Caco-2 (cell line): ENCODE measurements at regions not wholly inside any gene's neighbourhood (a gene's known extent, or its start where the extent isn't known, plus 50 kb on each side); places are given as distances from the start of the nearest gene placed in this dataset.

ENCODE experiments used
- BruUV-seq: library from RNA; stranded (reverse); fragments of 400-500 nt; replicated peaks from 2 replicates; lab custom pipeline; 2021; lab: Mats Ljungman, UMichigan
- CTCF ChIA-PET: fragments of 300-600 bp; sonication (Branson Sonifier 250); formaldehyde crosslinking; loops from one replicate; lab custom pipeline; 2022; ENCODE audit warnings: antibody characterized with exemption; lab: Charles Lee
- POLR2A ChIA-PET: fragments of 300-600 bp; sonication (Branson Sonifier 250); formaldehyde crosslinking; loops from one replicate; lab custom pipeline; 2022; ENCODE audit warnings: antibody characterized with exemption; lab: Charles Lee
- DNase-seq, 2 experiments: peaks; one replicate each; pipeline versions ENCODE4 v3.0.0 to v3.0.0-alpha.2; 2020 to 2022
- H3K27me3 ChIP-seq: replicated peaks from 2 replicates; pipeline ENCODE4 v1.6.0; 2011; ENCODE audit warnings: low read length; ENCODE audit not compliant: control insufficient read depth, insufficient read depth
- H3K36me3 ChIP-seq: 2 replicates; pipeline ENCODE4 v1.5.1; 2011; ENCODE audit warnings: low read length; ENCODE audit not compliant: control insufficient read depth, insufficient read depth
- H3K4me1 ChIP-seq: fragments of 250-450 bp; sonication (Bioruptor Pico); 2 replicates; pipeline ENCODE4 v1.5.1; 2020; ENCODE audit warnings: mild to moderate bottlenecking
- H3K4me3 ChIP-seq: 2 replicates; pipeline ENCODE4 v1.5.1; 2011; ENCODE audit warnings: low read depth, mild to moderate bottlenecking, control low read depth, low read length
- H3K9me3 ChIP-seq: fragments of 250-450 bp; sonication (Bioruptor Pico); 2 replicates; pipeline ENCODE4 v1.5.1; 2020; ENCODE audit warnings: mild to moderate bottlenecking, moderate library complexity
- H3K27ac Mint-ChIP-seq: one replicate; pipeline ENCODE4 v1.8.0; 2022; ENCODE audit warnings: mixed read lengths; ENCODE audit not compliant: unreplicated experiment
- H3K27me3 Mint-ChIP-seq: one replicate; pipeline ENCODE4 v1.8.0; 2022; ENCODE audit warnings: mixed read lengths; ENCODE audit not compliant: insufficient read depth, unreplicated experiment
- H3K36me3 Mint-ChIP-seq: one replicate; pipeline ENCODE4 v1.8.0; 2022; ENCODE audit warnings: mild to moderate bottlenecking, mixed read lengths; ENCODE audit not compliant: insufficient read depth, unreplicated experiment
- H3K4me1 Mint-ChIP-seq: one replicate; pipeline ENCODE4 v1.8.0; 2022; ENCODE audit warnings: low read depth, mixed read lengths; ENCODE audit not compliant: unreplicated experiment
- H3K4me3 Mint-ChIP-seq: one replicate; pipeline ENCODE4 v1.8.0; 2022; ENCODE audit warnings: mild to moderate bottlenecking, moderate library complexity, mixed read lengths; ENCODE audit not compliant: unreplicated experiment
- H3K9me3 Mint-ChIP-seq: one replicate; pipeline ENCODE4 v1.8.0; 2022; ENCODE audit warnings: mixed read lengths; ENCODE audit not compliant: unreplicated experiment
- intact Hi-C: fragments of 100-400 bp; cut with micrococcal nuclease; formaldehyde crosslinking; loops from one replicate; pipeline ENCODE4 v1.10.0; 2022; ENCODE audit not compliant: unreplicated experiment
- TF ChIP-seq, protein P1 (sequence below), 2 experiments: fragments of 200-600 bp in 1 of 2; IDR thresholded peaks; 1 replicate in 1 of 2; 2 replicates in 1 of 2; pipeline versions ENCODE4 v1.5.1 to v1.8.0; 2011 to 2022; ENCODE audit warnings: antibody characterized with exemption in 1 of 2, control low read depth in 1 of 2, inconsistent platforms in 1 of 2, low read depth in 1 of 2, low read length in 1 of 2, mild to moderate bottlenecking in 1 of 2, moderate library complexity in 1 of 2; ENCODE audit not compliant: insufficient read depth in 1 of 2, severe bottlenecking in 1 of 2, unreplicated experiment in 1 of 2

DNA sequence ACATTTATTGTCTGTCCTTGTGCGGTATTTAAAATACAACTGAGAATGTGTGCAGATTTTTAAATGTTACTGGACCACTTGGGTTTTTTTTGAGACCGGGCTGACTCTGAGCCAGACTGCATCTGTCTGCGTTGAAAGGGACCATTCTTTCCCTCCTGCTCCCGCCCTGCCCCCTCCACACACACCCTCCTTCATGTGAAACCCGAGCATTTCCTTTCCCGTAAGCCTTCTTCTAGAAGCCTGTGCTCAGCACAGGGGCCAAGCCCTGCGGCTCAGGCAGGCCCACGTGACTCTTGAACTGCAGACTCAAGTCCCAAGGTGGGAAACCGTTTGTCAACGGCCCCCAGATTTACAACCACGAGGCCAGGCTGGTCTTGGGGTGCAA, 82.7 kb upstream of the FOXC1 start:
- no peaks in the 10 kb centered on the region for H3K9me3 ChIP-seq
- H3K4me3 ChIP-seq: no peak overlapping the region
- H3K27me3 Mint-ChIP-seq: peaks cover 7% of the 10 kb centered on the region
- no peaks in the 10 kb centered on the region for H3K4me1 ChIP-seq
- H3K27me3 ChIP-seq: no peaks in the 10 kb centered on the region
- H3K9me3 Mint-ChIP-seq: no peaks in the 10 kb centered on the region
- intact Hi-C loops: no loop called here
- BruUV-seq: no TSS peak
- H3K4me3 Mint-ChIP-seq: no peak overlapping the region
- TF ChIP-seq, protein P1, sequence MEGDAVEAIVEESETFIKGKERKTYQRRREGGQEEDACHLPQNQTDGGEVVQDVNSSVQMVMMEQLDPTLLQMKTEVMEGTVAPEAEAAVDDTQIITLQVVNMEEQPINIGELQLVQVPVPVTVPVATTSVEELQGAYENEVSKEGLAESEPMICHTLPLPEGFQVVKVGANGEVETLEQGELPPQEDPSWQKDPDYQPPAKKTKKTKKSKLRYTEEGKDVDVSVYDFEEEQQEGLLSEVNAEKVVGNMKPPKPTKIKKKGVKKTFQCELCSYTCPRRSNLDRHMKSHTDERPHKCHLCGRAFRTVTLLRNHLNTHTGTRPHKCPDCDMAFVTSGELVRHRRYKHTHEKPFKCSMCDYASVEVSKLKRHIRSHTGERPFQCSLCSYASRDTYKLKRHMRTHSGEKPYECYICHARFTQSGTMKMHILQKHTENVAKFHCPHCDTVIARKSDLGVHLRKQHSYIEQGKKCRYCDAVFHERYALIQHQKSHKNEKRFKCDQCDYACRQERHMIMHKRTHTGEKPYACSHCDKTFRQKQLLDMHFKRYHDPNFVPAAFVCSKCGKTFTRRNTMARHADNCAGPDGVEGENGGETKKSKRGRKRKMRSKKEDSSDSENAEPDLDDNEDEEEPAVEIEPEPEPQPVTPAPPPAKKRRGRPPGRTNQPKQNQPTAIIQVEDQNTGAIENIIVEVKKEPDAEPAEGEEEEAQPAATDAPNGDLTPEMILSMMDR (IDR thresholded peaks at IDR 0.05; ENCODE audit: insufficient read depth in 1 of 2, low read depth in 1 of 2, low read length in 1 of 2, severe bottlenecking in 1 of 2, unreplicated experiment in 1 of 2): no peak
- POLR2A ChIA-PET: no interaction called here
- no peak for DNase-seq
- CTCF ChIA-PET: no interaction called here
- H3K36me3 ChIP-seq: no peaks in the 10 kb centered on the region
- no peak overlapping the region for H3K27ac Mint-ChIP-seq
- no peaks in the 10 kb centered on the region for H3K36me3 Mint-ChIP-seq
- H3K4me1 Mint-ChIP-seq: no peaks in the 10 kb centered on the region

DNA sequence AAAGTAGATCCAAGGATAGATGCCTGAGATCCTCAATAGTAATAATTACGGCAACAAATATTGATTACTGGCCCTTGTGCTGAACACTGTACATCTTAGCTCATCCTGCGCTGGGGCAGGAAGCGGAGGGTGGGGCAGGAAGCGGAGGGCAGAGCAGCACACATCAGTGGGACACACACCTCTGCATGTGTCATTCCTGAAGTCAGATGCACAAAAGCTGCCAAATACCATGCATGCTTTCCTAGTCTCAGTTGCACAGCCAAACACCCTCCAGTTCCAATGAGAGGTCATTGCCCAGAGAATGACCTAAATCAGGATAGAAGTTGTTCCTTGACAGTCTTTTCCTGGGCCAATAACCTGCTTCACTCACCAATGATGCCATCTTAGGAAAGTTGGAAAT, 74.4 kb upstream of the FOXC1 start:
- BruUV-seq: no TSS peak
- ChIA-PET POLR2A (interaction anchor here (0.6 kb wide), 1 partner anchor 29 kb away, joined by 5 read pairs; no protein-coding TSS in a partner anchor), CTCF (no interaction called here)
- H3K9me3 Mint-ChIP-seq: no peaks in the 10 kb centered on the region
- Histone ChIP-seq H3K36me3 (no peaks in the 10 kb centered on the region), H3K9me3 (no peaks in the 10 kb centered on the region), H3K4me1 (no peaks in the 10 kb centered on the region), H3K4me3 (no peak overlapping the region), H3K27me3 (no peaks in the 10 kb centered on the region)
- H3K27ac Mint-ChIP-seq: no peak overlapping the region
- H3K36me3 Mint-ChIP-seq: no peaks in the 10 kb centered on the region
- DNase-seq: no peak
- intact Hi-C loops: no loop called here
- TF ChIP-seq, protein P1 (IDR thresholded peaks at IDR 0.05; ENCODE audit: insufficient read depth in 1 of 2, low read depth in 1 of 2, low read length in 1 of 2, severe bottlenecking in 1 of 2, unreplicated experiment in 1 of 2): no peak
- H3K27me3 Mint-ChIP-seq: no peaks in the 10 kb centered on the region
- no peaks in the 10 kb centered on the region for H3K4me1 Mint-ChIP-seq
- H3K4me3 Mint-ChIP-seq: no peak overlapping the region

GRCh38 chr6:1536526-1537429, 72.9 kb upstream of the FOXC1 start:
- CTCF ChIA-PET: no interaction called here
- H3K27ac Mint-ChIP-seq: no peak overlapping the region
- H3K27me3 Mint-ChIP-seq: no peaks in the 10 kb centered on the region
- intact Hi-C loops: no loop called here
- Histone ChIP-seq H3K9me3 (no peaks in the 10 kb centered on the region), H3K36me3 (no peaks in the 10 kb centered on the region), H3K27me3 (no peaks in the 10 kb centered on the region), H3K4me3 (no peak overlapping the region), H3K4me1 (no peaks in the 10 kb centered on the region)
- TF ChIP-seq, protein P1 (IDR thresholded peaks at IDR 0.05; ENCODE audit: insufficient read depth in 1 of 2, low read depth in 1 of 2, low read length in 1 of 2, severe bottlenecking in 1 of 2, unreplicated experiment in 1 of 2): no peak
- peaks cover 8% of the 10 kb centered on the region for H3K4me1 Mint-ChIP-seq
- no peaks in the 10 kb centered on the region for H3K36me3 Mint-ChIP-seq
- no peak for DNase-seq
- POLR2A ChIA-PET: no interaction called here
- no peaks in the 10 kb centered on the region for H3K9me3 Mint-ChIP-seq
- no peak overlapping the region for H3K4me3 Mint-ChIP-seq
- BruUV-seq: no TSS peak
